ENCODE measurements at regions not wholly inside any gene's neighbourhood (a gene's known extent, or its start where the extent isn't known, plus 50 kb on each side); places are given as distances from the start of the nearest gene placed in this dataset.

GRCh38 chr4:159906517-159906916 is 803.6 kb downstream of the RAPGEF2 start:
- TF ChIP-seq CTCF (IDR thresholded peaks at IDR 0.05; ENCODE audit: borderline replicate concordance, extremely low read depth, low read length, poor library complexity, severe bottlenecking) (no peak), EZH2 (IDR thresholded peaks at IDR 0.05; ENCODE audit: borderline replicate concordance, low read depth, low read length, severe bottlenecking) (no peak)
